Liver (tissue), 3 donors: ENCODE measurements at regions not wholly inside any gene's neighbourhood (a gene's known extent, or its start where the extent isn't known, plus 50 kb on each side); places are given as distances from the start of the nearest gene placed in this dataset.

Experiments used
- EGR1 ChIP-seq, 2 donors: IDR thresholded peaks; 2 replicates each; pipeline ENCODE4 v1.6.1; 2016 to 2018; ENCODE audit warnings: antibody characterized with exemption in 2 of 2, low read depth in 2 of 2
- RAD21 ChIP-seq, 2 donors: IDR thresholded peaks; 2 replicates each; pipeline ENCODE4 v1.6.1; 2016; ENCODE audit warnings: antibody characterized with exemption in 2 of 2, mild to moderate bottlenecking in 2 of 2
- YY1 ChIP-seq: IDR thresholded peaks from 2 replicates; pipeline ENCODE4 v1.6.1; 2016; ENCODE audit warnings: antibody characterized with exemption, mild to moderate bottlenecking
- TF ChIP-seq, protein P1 (sequence below): fragments of 150-350 bp; IDR thresholded peaks from 2 replicates; pipeline ENCODE4 v1.5.1; 2017; ENCODE audit warnings: improper control_type of control experiment, low read depth, low read length; ENCODE audit not compliant: missing input control
- TF ChIP-seq, protein P2 (sequence below): IDR thresholded peaks from 2 replicates; pipeline ENCODE4 v1.6.1; 2016; ENCODE audit warnings: antibody characterized with exemption
- TF ChIP-seq, protein P3 (sequence below): IDR thresholded peaks from 2 replicates; pipeline ENCODE4 v1.6.1; 2016; ENCODE audit warnings: antibody characterized with exemption, mild to moderate bottlenecking
- donor health status: healthy.
- donor health status: healthy.

- TF ChIP-seq, protein P1, sequence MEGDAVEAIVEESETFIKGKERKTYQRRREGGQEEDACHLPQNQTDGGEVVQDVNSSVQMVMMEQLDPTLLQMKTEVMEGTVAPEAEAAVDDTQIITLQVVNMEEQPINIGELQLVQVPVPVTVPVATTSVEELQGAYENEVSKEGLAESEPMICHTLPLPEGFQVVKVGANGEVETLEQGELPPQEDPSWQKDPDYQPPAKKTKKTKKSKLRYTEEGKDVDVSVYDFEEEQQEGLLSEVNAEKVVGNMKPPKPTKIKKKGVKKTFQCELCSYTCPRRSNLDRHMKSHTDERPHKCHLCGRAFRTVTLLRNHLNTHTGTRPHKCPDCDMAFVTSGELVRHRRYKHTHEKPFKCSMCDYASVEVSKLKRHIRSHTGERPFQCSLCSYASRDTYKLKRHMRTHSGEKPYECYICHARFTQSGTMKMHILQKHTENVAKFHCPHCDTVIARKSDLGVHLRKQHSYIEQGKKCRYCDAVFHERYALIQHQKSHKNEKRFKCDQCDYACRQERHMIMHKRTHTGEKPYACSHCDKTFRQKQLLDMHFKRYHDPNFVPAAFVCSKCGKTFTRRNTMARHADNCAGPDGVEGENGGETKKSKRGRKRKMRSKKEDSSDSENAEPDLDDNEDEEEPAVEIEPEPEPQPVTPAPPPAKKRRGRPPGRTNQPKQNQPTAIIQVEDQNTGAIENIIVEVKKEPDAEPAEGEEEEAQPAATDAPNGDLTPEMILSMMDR, result no peak
- TF ChIP-seq, protein P2, sequence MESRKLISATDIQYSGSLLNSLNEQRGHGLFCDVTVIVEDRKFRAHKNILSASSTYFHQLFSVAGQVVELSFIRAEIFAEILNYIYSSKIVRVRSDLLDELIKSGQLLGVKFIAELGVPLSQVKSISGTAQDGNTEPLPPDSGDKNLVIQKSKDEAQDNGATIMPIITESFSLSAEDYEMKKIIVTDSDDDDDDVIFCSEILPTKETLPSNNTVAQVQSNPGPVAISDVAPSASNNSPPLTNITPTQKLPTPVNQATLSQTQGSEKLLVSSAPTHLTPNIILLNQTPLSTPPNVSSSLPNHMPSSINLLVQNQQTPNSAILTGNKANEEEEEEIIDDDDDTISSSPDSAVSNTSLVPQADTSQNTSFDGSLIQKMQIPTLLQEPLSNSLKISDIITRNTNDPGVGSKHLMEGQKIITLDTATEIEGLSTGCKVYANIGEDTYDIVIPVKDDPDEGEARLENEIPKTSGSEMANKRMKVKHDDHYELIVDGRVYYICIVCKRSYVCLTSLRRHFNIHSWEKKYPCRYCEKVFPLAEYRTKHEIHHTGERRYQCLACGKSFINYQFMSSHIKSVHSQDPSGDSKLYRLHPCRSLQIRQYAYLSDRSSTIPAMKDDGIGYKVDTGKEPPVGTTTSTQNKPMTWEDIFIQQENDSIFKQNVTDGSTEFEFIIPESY, result no peak
- TF ChIP-seq EGR1 (IDR thresholded peaks at IDR 0.05; ENCODE audit: low read depth in 2 of 2) (no peak), RAD21 (IDR thresholded peaks at IDR 0.05) (no peak), YY1 (no peak)
- TF ChIP-seq, protein P3, sequence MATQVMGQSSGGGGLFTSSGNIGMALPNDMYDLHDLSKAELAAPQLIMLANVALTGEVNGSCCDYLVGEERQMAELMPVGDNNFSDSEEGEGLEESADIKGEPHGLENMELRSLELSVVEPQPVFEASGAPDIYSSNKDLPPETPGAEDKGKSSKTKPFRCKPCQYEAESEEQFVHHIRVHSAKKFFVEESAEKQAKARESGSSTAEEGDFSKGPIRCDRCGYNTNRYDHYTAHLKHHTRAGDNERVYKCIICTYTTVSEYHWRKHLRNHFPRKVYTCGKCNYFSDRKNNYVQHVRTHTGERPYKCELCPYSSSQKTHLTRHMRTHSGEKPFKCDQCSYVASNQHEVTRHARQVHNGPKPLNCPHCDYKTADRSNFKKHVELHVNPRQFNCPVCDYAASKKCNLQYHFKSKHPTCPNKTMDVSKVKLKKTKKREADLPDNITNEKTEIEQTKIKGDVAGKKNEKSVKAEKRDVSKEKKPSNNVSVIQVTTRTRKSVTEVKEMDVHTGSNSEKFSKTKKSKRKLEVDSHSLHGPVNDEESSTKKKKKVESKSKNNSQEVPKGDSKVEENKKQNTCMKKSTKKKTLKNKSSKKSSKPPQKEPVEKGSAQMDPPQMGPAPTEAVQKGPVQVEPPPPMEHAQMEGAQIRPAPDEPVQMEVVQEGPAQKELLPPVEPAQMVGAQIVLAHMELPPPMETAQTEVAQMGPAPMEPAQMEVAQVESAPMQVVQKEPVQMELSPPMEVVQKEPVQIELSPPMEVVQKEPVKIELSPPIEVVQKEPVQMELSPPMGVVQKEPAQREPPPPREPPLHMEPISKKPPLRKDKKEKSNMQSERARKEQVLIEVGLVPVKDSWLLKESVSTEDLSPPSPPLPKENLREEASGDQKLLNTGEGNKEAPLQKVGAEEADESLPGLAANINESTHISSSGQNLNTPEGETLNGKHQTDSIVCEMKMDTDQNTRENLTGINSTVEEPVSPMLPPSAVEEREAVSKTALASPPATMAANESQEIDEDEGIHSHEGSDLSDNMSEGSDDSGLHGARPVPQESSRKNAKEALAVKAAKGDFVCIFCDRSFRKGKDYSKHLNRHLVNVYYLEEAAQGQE, result no peak
Observed at GRCh38 chr4:137181293-137181899, 350.9 kb downstream of the PCDH18 start.
